NCI-H748 (cell line): ENCODE measurements at regions not wholly inside any gene's neighbourhood (a gene's known extent, or its start where the extent isn't known, plus 50 kb on each side); places are given as distances from the start of the nearest gene placed in this dataset.

Source experiments
- DNase-seq: peaks from one replicate; lab custom pipeline; 2025; ENCODE audit not compliant: unreplicated experiment; lab: John Stamatoyannopoulos, UW

GRCh38 chr2:109070290-109070689 lies 58.7 kb upstream of the SH3RF3 start:
- no peak for DNase-seq

DNA sequence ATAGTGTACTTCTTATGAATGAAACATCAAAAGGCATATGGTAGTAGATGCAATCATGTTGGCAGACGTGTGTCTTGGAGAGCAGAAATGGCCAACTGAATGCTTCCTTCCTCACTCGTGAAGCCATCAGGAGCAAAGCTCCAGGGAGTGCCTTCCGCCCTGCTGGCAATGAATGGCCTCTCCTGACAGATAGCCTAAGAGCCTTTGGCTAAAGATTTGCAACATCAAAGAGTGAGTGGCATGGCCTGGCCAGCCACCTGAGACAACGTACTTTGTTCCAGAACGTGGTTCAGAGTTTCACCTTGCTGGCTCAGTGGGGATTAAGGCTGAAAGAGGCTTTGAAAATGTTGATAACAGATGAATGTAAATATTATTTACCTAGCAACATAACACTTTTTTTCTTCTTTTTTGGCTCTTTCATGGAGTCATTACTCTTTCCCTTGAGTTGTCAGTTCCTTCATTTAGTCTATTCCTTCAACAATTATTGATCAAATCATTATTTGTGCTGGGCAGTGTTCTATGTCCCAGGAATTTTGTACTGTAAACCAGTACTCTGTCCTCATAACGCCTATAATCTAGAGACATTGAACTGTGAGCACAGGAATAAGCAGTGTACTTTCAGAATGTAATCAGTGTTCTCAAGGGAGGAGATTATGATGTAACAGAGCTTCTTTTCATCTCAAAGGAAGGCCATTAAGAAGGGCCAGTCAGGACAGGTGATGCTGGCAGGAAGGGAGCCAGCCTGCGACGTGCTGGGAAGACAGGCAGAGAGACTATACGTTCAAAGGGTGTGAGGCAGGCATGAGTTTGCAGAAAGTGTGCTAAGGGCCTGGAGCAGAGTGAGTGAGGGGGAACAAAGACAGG lies 59.4 kb upstream of the SH3RF3 start:
- no peak for DNase-seq

- DNase-seq, result no peak
These were observed 60.2 kb upstream of the SH3RF3 start for GRCh38 chr2:109068811-109069210.

- DNase-seq, result no peak
These were observed 61.3 kb upstream of the SH3RF3 start for GRCh38 chr2:109067631-109068125.

- peak; percentile 4 for DNase-seq
These were observed 61.9 kb upstream of the SH3RF3 start for GRCh38 chr2:109066917-109067597.

- DNase-seq, result no peak
These were observed 62.5 kb upstream of the SH3RF3 start for GRCh38 chr2:109066501-109066900.

DNA sequence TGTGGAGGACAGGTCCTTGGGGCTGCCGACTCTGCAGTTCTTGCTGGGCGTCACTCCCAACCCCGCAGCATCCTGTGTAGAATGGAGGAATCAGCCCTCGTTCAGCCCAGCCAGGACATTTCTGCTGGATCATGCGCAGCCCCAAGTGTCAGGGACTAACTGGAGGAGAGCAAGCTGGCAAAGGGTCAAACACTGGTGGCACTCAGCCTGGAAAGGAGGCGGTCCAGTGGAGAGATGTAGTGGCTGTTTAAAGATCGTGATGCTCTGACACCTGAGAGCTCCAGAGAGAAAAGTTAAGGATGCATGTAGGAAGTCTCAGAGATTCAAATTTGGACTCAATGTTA lies 63.6 kb upstream of the SH3RF3 start:
- no peak for DNase-seq

- no peak for DNase-seq
These were observed 64.2 kb upstream of the SH3RF3 start for GRCh38 chr2:109064660-109065390.

- DNase-seq, result peak; percentile 36
These were observed 65.9 kb upstream of the SH3RF3 start for GRCh38 chr2:109062859-109063700.

GRCh38 chr2:109062145-109062858 lies 66.7 kb upstream of the SH3RF3 start:
- no peak for DNase-seq

DNA sequence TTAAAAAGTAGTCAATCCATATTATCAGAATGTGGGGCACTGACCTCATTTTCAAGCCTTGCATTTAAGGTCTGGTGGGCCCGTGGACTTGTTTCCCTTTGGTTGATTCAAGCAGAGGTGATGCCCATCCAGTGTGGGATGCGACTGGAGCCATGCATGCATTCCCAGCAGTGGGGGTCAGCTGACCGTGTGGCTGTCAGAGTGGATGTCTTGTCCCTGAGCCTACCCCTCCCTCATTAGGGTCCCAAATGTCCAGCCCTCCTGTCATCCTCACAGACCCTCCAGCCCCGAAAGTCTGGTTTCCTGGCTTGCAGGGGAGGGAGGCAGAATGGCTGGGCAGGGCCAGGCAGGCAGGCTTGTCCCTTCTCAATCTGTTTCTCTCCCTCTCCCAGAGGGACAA lies 67.3 kb upstream of the SH3RF3 start:
- DNase-seq, result no peak

- DNase-seq, result no peak
These were observed 68.5 kb upstream of the SH3RF3 start for GRCh38 chr2:109060496-109060895.

- no peak for DNase-seq
These were observed 69.4 kb upstream of the SH3RF3 start for GRCh38 chr2:109059474-109060165.

DNA sequence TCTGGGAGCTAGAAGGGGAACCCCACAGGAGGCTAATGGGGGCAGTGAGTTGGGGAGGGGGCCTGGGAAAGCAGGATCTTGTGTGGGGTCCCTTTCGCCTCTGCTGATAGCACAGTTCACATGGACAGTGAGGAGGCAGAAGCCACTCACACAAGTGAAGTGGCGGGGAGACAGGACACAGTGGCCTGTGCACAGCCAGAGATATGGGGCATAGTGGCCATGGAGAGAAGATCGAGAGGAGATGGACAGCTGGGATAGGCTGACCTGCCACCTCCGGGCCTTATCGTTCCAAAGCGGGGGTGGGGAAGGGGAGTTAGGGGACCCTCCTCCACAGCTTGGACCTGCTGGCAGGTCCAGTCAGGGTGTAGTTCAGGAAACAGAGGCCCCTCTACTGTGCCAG lies 69.8 kb upstream of the EDAR start:
- DNase-seq, result no peak

DNA sequence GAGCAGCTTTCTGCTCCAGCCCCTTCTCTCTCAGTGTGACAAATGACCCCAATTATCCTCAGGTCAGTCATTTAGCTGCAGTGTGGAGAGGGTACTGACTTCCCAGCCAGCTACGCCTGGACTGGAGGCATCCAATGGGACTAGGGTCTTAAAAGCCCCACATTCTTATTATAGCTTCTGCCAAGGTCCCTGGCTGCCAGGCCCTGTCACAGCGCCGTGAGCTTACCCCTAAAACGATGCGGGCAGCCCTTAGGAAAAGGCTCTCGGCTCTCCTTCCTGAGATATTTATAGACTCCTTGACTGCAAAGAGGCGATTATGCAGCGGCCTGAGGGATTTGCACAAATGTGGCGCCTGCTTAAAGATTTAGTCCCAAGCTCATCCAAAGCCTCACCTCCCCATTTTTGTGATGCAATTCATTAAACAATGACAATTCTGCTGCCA lies 69.2 kb upstream of the EDAR start:
- DNase-seq, result no peak

DNA sequence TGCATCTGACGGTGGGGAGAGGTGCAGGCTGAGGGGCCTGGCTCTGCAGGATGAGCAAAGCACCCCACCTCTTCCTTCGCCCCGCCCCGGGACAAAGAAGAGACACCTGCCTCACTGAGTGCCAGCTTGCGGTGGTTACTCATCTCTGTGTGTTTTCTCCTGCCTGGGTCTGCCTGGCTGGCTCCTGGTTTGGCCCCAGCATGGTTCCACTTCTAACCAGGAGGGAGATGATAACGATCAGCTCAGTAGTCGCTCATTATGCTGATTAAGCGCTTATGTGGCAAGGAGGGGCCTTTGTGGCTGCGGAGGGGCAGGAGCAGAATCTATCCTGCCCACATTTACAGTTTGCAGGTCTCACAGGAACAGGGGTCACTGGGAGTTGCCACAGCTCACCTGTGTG lies 68.7 kb upstream of the EDAR start:
- peak; percentile 21 for DNase-seq

DNA sequence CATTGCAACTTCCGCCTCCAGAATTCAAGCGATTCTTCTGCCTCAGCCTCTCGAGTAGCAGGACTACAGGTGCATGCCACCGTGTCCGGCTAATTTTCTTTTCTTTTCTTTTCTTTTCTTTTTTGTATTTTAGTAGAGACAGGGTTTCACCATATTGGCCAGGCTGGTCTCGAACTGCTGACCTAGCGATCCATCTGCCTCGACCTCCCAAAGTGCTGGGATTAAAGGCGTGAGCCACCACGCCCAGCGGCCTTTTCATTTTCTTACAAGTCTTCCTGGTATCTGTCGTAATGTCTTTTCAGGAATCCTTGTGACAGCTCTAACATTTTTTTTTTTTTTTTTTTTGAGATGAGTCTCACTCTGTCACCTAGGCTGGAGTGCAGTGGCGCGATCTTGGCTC lies 66.4 kb upstream of the EDAR start:
- no peak for DNase-seq

GRCh38 chr2:109054865-109055264 lies 65.8 kb upstream of the EDAR start:
- DNase-seq, result no peak

DNA sequence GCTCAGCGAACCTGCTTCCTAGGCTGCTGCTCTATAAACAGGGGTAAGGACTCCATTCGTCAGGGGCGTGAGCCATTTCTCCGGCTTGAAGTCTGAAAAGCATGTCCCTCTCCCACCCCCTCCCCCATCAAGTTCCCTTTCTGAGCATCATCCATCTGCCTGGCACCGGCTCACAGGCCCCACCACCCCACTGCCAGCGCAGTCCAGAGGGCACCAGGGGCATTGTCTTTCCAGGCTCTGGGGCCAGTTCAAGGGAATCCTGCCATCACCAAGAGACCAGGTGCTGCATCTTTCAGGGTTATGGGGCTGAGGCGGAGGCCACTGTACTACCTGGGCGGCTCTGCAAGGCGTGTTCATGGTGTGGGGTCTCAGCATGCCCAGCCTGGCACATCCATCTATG lies 64.7 kb upstream of the EDAR start:
- DNase-seq, result no peak

- DNase-seq, result no peak
These were observed 63.9 kb upstream of the EDAR start for GRCh38 chr2:109052922-109053321.
